ENCODE measurements at regions not wholly inside any gene's neighbourhood (a gene's known extent, or its start where the extent isn't known, plus 50 kb on each side); places are given as distances from the start of the nearest gene placed in this dataset.
"Not testable (repeated sequence)": the region's sequence is repeated elsewhere in the genome, so short reads cannot be mapped to it uniquely, and the experiment has no call there.

- no peak overlapping the region for H3K27ac ChIP-seq
- H3K4me3 ChIP-seq, result no peak overlapping the region
- TF ChIP-seq CTCF (IDR thresholded peaks at IDR 0.05), result no peak
- H3K4me1 ChIP-seq, result no peaks in the 10 kb centered on the region
- peaks cover 0 to 3% (median 1%) of the 10 kb centered on the region in 3 donors for H3K9me3 ChIP-seq
- H3K36me3 ChIP-seq, result no peaks in the 10 kb centered on the region
- no peak for DNase-seq
- intact Hi-C loops (cut with DNase I; ENCODE audit: low total_unique reads), result no loop called here
- H3K27me3 ChIP-seq, result peaks cover 0 to 6% of the 10 kb centered on the region in 2 donors
Measured at GRCh38 chr9:38176251-38176650, 107.2 kb upstream of the SHB start.

GRCh38 chr9:38175423-38175822 is 106.4 kb upstream of the SHB start:
- Histone ChIP-seq H3K4me3 (no peak overlapping the region), H3K9me3 (peaks cover 0 to 11% (median 4%) of the 10 kb centered on the region in 3 donors), H3K36me3 (no peaks in the 10 kb centered on the region), H3K4me1 (no peaks in the 10 kb centered on the region), H3K27me3 (peaks cover 0 to 6% of the 10 kb centered on the region in 2 donors), H3K27ac (no peak overlapping the region)
- intact Hi-C loops (cut with DNase I; ENCODE audit: low total_unique reads), result no loop called here
- DNase-seq, result no peak
- TF ChIP-seq CTCF (IDR thresholded peaks at IDR 0.05), result no peak

DNA sequence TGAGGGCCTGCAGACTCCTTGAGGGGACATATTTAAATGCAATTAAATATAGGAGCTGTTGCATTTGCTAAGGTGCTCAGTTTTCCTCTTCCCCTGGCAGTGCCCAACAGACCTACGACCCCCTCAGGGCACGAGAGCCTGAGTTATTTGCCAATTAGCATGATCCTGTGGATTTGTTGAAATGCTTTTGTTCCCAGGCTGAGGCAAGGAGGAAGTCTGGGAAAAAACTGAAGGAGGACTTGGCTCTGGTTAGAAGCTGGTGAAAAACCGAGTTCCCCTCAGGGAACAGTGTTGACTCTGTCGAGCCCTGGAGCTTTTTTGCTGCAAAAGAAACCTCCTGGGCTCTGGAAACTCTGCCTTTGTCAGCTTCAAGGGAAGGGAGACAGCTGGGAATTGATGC is 103.6 kb upstream of the SHB start:
- Histone ChIP-seq H3K27ac (no peak overlapping the region), H3K36me3 (no peaks in the 10 kb centered on the region), H3K27me3 (peaks cover 0 to 6% of the 10 kb centered on the region in 2 donors), H3K4me3 (no peak overlapping the region), H3K9me3 (peaks cover 0 to 22% (median 9%) of the 10 kb centered on the region in 3 donors), H3K4me1 (no peaks in the 10 kb centered on the region)
- DNase-seq, result no peak
- TF ChIP-seq CTCF (IDR thresholded peaks at IDR 0.05), result no peak
- intact Hi-C loops (cut with DNase I; ENCODE audit: low total_unique reads), result no loop called here

DNA sequence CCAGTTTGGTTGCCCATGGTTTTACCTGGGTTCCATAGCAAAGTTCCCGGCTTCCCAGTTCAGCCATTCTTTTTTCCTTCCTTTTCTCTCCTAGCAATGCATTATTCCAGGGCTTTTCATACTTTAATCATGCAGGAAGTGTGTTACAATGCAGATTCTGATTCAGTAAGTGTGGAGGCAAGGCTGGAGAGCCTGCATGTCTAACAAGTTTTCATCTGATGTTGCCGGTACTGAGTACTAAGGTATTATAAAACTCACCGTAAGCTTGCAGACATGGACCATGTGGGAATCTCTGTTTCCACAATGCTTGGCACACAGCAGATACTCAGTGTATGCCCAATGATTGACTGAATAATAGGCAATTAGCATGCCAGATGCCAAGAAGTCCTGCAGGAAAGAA is 102.9 kb upstream of the SHB start:
- H3K27ac ChIP-seq, result no peak overlapping the region
- H3K4me3 ChIP-seq, result no peak overlapping the region
- intact Hi-C loops (cut with DNase I; ENCODE audit: low total_unique reads), result no loop called here
- H3K27me3 ChIP-seq, result peaks cover 0 to 6% of the 10 kb centered on the region in 2 donors
- TF ChIP-seq CTCF (IDR thresholded peaks at IDR 0.05), result no peak
- DNase-seq, result no peak
- peaks cover 0 to 22% (median 9%) of the 10 kb centered on the region in 3 donors for H3K9me3 ChIP-seq
- no peaks in the 10 kb centered on the region for H3K4me1 ChIP-seq
- no peaks in the 10 kb centered on the region for H3K36me3 ChIP-seq

GRCh38 chr9:38171538-38171884 is 102.5 kb upstream of the SHB start:
- no peak for DNase-seq
- intact Hi-C loops (cut with DNase I; ENCODE audit: low total_unique reads), result no loop called here
- Histone ChIP-seq H3K27ac (no peak overlapping the region), H3K36me3 (no peaks in the 10 kb centered on the region), H3K27me3 (peaks cover 0 to 6% of the 10 kb centered on the region in 2 donors), H3K4me3 (no peak overlapping the region), H3K9me3 (peaks cover 0 to 22% (median 9%) of the 10 kb centered on the region in 3 donors), H3K4me1 (no peaks in the 10 kb centered on the region)
- TF ChIP-seq CTCF (IDR thresholded peaks at IDR 0.05), result no peak

- H3K36me3 ChIP-seq; H3K27ac ChIP-seq; DNase-seq; intact Hi-C loops (cut with DNase I; ENCODE audit: low total_unique reads); H3K27me3 ChIP-seq; H3K4me1 ChIP-seq; H3K4me3 ChIP-seq: not testable (repeated sequence)
- peaks cover 0 to 22% (median 9%) of the 10 kb centered on the region in 3 donors for H3K9me3 ChIP-seq
Measured at GRCh38 chr9:38170763-38171537, 101.9 kb upstream of the SHB start.

GRCh38 chr9:38170155-38170554 is 101.1 kb upstream of the SHB start:
- H3K4me3 ChIP-seq; H3K4me1 ChIP-seq; H3K27me3 ChIP-seq; H3K27ac ChIP-seq; intact Hi-C loops (cut with DNase I; ENCODE audit: low total_unique reads); DNase-seq; H3K36me3 ChIP-seq: not testable (repeated sequence)
- H3K9me3 ChIP-seq, result peaks cover 0 to 22% (median 9%) of the 10 kb centered on the region in 3 donors

Data from tibial artery (tissue), 4 donors.